ENCODE measurements at regions not wholly inside any gene's neighbourhood (a gene's known extent, or its start where the extent isn't known, plus 50 kb on each side); places are given as distances from the start of the nearest gene placed in this dataset.
"Not testable (repeated sequence)": the region's sequence is repeated elsewhere in the genome, so short reads cannot be mapped to it uniquely, and the experiment has no call there.

DNA sequence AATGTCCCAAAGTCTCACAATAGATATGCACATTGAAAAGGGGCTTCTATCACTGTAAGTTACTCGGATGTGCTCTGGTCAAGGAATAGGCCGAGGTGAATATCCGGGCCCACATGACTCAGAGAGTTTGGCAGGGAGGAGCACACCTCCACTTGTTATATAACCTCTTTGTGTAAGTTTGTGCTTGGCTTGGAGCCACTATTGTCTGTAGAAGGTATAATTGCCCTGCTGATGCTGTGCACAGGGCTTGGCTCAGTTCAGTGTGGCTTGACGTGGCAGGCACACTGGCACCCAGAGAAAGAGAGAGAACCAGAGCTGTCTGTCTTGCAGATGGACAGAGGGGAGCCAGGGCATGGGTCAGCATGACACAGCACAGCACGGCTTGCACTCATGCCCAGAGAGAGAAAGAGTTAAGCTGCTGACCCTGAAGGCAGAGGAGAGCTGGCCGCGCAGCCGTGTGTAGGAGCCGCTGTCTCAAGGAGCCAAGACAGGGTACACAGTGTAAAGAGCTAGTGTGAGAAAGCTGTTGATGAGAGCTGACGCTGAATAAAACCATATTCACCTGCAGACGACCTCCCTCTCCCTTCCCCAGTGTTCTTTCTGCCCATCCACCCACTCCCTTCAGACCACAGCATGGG lies 482.5 kb downstream of the C6orf118 start:
- DNase-seq (ENCODE audit: low read depth): no peak

DNA sequence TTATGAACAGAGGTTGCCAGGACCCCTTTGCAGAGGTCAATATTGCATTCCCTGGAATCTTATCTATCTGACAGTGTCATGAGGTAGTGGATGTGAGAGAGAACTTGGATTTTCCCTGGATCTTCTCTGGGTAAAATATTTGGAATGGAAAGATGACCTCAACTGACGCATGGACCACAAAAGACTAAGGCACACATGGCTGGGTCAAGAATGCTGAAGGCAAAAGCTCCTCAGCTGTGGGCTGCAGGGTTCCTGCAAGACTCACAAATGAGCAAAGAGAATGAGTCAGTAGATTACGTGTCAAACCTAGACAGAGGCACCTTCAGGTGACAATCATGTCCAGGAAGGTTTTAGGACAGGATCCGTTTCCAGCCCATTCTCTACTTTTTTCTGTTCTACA lies 484.0 kb downstream of the C6orf118 start:
- no peak for DNase-seq (ENCODE audit: low read depth)

DNA sequence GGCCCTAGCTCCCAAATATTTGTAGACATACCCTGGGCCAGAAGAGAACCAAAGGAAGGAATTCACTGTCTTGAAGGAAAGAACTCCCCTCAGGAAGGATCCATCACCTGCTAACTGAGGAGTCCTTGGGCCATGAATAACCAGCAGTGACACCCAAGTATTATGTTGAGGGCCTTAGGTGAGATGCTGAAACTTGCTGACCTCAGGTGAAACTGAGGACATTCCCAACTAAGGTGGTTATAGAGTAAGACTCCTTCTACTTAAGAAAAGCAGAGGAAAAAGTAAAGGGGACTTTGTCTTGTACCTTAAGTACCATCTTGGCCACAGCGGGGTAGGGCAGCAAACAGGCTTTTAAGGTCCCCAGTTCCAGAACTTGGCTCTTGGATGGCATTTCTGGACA lies 491.7 kb downstream of the C6orf118 start:
- no peak for DNase-seq (ENCODE audit: low read depth)

DNA sequence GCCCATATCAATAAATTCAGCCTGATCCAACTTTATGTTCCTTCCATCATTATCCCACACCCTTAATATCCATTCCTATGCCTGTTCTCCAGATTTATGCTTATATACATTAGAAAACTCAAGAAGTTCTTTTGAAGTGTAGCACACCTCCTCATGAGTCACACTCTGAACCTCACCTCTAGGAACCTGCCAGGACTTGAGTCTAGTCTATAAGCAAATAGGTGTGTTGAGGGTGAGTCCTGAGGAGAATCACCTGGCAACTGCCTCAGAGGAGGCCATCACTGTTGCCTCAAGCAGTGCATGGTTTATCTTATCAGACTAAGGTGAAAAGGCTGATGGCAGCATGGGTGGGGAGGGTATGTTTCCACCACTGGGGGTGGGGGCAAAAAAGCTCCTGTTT lies 496.7 kb downstream of the C6orf118 start:
- DNase-seq (ENCODE audit: low read depth): no peak

GRCh38 chr6:164807125-164807524 lies 502.3 kb downstream of the C6orf118 start:
- no peak for DNase-seq (ENCODE audit: low read depth)

DNA sequence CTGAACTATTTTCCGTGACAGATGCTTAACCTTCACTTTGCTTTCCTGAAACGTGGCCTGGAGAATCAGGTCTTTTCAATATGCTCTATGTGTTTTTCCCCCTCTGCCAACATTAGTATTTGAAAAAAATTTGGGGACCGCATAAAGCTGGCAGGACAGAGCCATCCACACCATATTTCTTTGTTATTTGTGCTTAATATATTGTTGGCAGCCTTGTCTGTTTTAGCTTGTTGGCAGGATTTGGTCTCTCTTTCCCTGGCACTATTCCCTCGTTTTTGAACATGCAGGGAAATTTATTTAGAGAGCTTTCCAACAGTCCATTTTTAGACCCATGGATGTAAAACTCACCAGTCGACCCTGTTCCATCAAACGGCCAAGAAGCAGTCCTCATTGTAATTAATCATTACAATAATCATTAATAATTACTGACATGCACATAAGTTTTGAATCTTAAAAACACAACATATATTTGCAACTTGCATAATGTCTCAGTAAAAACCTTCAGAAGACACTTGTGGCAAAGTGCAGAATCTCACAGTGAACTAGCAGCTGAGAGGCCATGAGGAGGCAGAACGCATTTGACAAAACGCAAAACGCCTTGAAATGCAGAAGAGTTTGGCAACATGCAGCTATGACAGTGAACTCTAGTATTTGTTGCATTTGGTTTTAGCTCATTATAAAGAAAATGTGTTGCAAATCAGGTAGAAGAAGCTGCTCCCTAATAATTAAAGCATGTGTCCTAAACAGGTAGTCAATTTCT lies 514.2 kb downstream of the C6orf118 start:
- no peak for DNase-seq (ENCODE audit: low read depth)

DNA sequence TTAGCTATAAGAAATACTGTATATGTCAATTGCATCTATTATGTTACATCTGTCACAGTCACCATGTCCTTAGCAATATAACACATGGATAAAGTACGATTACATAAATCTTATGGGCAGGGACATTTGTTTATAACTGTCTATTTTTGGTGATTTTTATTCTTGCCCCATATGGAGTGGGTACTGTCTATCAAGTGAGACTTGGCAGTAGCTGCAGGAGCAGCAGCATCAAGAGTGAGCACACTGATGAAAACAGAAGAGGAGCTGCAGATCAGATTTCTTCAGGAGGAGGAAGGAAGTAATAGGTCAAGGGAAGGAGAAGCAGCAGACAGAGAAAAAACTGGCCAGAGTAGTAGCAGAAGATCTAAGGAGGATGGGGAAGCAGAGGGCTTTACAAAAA lies 516.7 kb downstream of the C6orf118 start:
- DNase-seq (ENCODE audit: low read depth): no peak

DNA sequence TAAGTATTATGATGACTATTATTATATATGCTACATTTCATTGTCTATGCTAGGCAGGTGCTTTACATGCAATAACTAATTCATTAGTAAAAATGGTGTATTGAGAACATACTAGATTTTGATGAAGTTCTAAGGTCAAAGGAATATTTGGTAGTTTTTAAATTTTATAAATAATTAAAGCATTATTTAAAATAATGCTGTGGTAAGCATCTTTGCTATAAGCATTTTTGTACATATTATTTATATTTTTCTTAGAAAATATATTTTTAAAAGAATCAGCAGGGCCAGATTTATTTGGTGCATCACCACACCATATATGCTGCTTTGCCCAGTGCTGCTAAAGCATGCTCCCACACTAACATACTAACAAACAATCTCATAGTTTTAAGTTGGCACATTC lies 517.9 kb downstream of the C6orf118 start:
- no peak for DNase-seq (ENCODE audit: low read depth)

- no peak for DNase-seq (ENCODE audit: low read depth)
Measured at GRCh38 chr6:164763788-164764187, 545.6 kb downstream of the C6orf118 start.

GRCh38 chr6:164757451-164757850 lies 552.0 kb downstream of the C6orf118 start:
- DNase-seq (ENCODE audit: low read depth): no peak

DNA sequence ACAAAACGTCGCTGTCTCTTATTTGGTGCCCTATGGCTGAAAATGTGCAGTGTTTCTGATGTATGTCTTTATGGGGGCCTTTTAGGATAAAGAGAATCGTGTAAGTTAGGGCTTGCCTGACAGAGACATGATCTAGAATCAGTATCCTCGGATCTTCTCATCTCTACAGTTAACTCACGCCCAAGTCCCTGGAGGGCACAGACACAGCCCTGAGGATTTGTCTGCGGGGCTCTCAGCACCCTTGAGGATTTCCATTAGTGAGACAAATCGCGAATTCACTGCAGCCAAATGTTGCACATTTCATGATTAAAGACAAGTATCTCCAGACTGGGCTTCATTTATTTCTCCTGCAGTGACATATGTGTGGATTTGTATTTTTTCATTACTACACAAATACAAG lies 552.7 kb downstream of the C6orf118 start:
- no peak for DNase-seq (ENCODE audit: low read depth)

DNA sequence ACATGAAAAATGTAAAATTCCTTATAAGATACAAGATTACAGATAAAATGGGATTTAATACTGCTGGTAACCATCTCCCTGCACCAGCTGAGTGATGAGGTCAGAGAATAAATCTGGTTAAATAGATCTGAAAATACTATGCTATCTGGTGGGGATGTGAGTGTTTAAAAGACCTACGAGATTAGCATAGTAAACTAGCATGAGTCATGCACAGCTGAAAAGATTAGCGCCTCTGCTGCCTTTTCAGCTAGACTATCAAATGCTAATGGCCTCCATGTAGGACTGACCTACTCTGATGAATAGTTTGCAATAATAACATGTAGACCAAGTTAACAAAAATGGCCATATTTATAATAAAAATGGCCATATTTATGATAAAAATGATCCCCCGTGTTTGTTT lies 553.3 kb downstream of the C6orf118 start:
- DNase-seq (ENCODE audit: low read depth): no peak

- DNase-seq (ENCODE audit: low read depth): no peak
Measured at GRCh38 chr6:164753517-164753916, 555.9 kb downstream of the C6orf118 start.

- DNase-seq (ENCODE audit: low read depth): no peak
Measured at GRCh38 chr6:164751395-164751794, 558.0 kb downstream of the C6orf118 start.

GRCh38 chr6:164750128-164750527 lies 559.3 kb downstream of the C6orf118 start:
- DNase-seq (ENCODE audit: low read depth): no peak

GRCh38 chr6:164749221-164750064 lies 560.0 kb downstream of the C6orf118 start:
- DNase-seq (ENCODE audit: low read depth): no peak

DNA sequence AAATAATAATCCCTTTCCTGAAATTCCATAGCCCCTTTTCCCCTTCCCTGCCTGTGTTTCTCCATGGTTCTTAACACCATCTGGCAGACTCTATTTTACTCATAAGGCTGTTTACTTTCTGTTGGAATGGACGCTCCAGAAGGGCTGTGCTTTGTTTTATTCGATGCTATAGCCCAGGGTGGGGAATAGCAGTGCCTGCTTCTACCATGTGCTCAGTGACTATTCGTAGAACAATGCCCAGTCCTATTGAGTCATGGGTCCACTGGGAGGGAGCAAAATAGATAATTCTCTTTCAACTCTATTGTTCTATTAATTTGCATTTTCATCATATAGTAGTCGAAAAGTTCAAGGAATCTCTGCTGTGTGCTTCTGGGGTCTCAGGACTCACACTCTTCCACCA lies 565.1 kb downstream of the C6orf118 start:
- no peak for DNase-seq (ENCODE audit: low read depth)

DNA sequence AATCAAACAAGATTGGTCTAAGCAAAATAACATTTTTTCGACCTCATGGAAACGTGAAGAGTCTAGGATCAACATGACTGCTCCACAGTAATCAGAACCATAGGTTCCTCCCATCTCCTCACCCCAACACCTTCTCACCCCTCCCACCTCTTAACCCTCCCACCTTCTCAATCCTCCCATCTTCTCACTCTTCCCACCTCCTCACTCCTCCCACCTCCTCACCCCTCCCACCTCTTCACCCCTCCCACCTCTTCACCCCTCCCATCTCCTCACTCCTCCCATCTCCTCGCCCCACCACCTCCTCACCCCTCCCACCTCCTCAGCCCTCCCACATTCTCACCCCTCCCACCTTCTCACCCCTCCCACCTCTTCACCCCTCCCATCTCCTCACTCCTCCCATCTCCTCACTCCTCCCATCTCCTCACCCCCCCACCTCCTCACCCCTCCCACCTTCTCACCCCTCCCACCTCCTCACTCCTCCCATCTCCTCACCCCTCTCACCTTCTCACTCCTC lies 567.4 kb downstream of the C6orf118 start:
- DNase-seq (ENCODE audit: low read depth): no peak

DNA sequence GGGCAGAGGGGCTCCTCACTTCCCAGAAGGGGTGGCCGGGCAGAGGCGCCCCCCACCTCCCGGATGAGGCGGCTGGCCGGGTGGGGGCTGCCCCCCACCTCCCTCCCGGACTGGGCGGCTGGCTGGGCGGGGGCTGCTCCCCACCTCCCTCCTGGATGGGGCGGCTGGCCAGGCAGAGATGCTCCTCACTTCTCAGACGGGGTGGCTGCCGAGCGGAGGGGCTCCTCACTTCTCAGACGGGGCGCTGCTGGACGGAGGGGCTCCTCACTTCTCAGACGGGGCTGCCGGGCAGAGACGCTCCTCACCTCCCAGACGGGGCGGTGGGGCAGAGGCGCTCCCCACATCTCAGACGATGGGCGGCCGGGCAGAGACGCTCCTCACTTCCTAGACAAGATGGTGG lies 573.3 kb downstream of the C6orf118 start:
- not testable (repeated sequence) for DNase-seq (ENCODE audit: low read depth)

DNA sequence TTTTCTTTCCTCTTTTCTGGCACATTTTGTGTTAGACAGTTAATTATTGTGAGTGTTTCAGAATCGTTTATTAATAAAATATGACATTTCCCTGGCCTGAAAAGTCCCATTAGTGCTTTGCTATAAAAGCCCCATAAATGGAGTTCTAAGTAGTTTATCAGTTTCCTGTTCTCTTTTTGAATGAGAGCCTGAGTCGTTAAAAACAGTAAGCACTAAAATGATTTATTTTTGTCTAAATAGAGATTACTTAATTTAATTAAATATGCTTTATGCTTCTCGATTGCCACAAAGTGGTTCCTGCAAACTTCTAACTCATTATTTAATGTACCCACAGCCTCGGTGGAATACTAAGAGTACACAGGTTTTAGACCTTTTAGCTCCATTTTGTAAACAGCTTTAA lies 577.9 kb downstream of the C6orf118 start:
- DNase-seq (ENCODE audit: low read depth): no peak

DNA sequence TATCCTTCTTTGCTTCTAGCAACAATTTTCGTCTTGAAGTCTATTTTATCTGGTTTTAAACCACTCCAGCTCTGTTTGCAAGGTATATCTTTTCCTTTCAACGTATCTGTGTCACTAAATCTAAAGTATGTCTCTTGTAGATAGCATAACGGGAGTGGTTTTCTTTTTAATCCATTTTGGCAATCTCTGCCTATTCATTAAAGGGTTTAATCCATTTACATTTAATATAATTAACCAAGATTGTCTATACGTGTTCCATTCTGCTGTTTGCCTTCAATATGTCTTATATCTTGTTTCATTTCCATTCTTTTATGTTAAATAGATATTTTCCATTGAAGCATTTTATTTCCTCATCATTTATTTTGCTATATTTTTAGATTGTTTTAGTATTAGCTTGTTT lies 587.9 kb downstream of the C6orf118 start:
- no peak for DNase-seq (ENCODE audit: low read depth)

DNA sequence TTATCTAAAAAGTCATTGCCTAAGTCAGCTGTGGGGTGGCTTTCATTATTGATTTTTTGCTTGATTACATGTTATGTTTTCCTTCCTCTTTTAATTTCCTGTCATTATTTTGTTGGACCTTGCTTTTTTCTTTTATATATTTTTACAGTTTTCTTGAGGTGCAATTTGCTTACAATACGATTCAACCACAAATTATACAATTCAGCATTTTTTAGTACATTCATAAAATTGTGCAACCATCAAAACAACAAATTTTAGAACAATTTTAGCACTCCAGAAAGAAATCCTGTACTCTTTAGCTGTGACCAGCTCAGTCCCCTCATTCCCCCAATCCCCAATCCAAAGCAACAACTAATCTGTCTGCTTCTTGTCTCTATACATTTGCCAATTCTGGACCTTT lies 608.9 kb downstream of the C6orf118 start:
- DNase-seq (ENCODE audit: low read depth): no peak

GRCh38 chr6:164695896-164696295 lies 613.5 kb downstream of the C6orf118 start:
- no peak for DNase-seq (ENCODE audit: low read depth)

Data from activated T-helper 9 cell treated with anti-CD3 and anti-CD28 coated beads, Interleukin-2, amount 50 U/mL, for 16 hours (primary cell).